B cell (primary cell): ENCODE measurements at regions not wholly inside any gene's neighbourhood (a gene's known extent, or its start where the extent isn't known, plus 50 kb on each side); places are given as distances from the start of the nearest gene placed in this dataset.
"Not testable (repeated sequence)": the region's sequence is repeated elsewhere in the genome, so short reads cannot be mapped to it uniquely, and the experiment has no call there.

Source experiments
- ATAC-seq: fragments of 200-7000 bp; cut with Tn5 transposase; one replicate; pipeline ENCODE4 v1.10.0; 2021; ENCODE audit warnings: low read depth, mild to moderate bottlenecking, moderate number of reproducible peaks, moderate library complexity
- CTCF ChIA-PET: fragments of 350-600 bp; sonication (Branson Sonifier 250); formaldehyde crosslinking; loops from one replicate; lab custom pipeline; 2021; ENCODE audit warnings: antibody characterized with exemption, inconsistent platforms; lab: Charles Lee
- POLR2A ChIA-PET: fragments of 350-600 bp; sonication (Branson Sonifier 250); formaldehyde crosslinking; loops from one replicate; lab custom pipeline; 2021; ENCODE audit warnings: antibody characterized with exemption; lab: Charles Lee
- DNase-seq: peaks from one replicate; pipeline ENCODE4 v3.0.0; 2013
- H2AFZ ChIP-seq: 2 replicates; pipeline ENCODE4 v1.6.1; 2012; ENCODE audit warnings: mild to moderate bottlenecking, low read depth, low read length; ENCODE audit not compliant: insufficient read depth, poor library complexity, severe bottlenecking
- H3K27ac ChIP-seq, 2 donors: 1 replicate in 1 of 2; 2 replicates in 1 of 2; pipeline ENCODE4 v1.5.1; 2012 to 2013; ENCODE audit warnings: low read length in 2 of 2, mild to moderate bottlenecking in 2 of 2, moderate library complexity in 1 of 2
- H3K27me3 ChIP-seq, 4 experiments: fragments of 200-600 bp in 1 of 4; sonication (generic) in 1 of 4; replicated peaks in 1 of 4; 1 replicate in 2 of 4; 2 replicates in 2 of 4; pipeline versions ENCODE4 v1.6.1 to v1.7.0; 2013 to 2016; ENCODE audit warnings: low read length in 3 of 4, mild to moderate bottlenecking in 2 of 4, mixed read lengths in 1 of 4, moderate library complexity in 1 of 4; ENCODE audit not compliant: insufficient read depth in 4 of 4, control insufficient read depth in 3 of 4; ENCODE audit errors: control extremely low read depth in 1 of 4
- H3K36me3 ChIP-seq, 2 experiments: replicated peaks in 1 of 2; 1 replicate in 1 of 2; 2 replicates in 1 of 2; pipeline versions ENCODE4 v1.6.1 to v1.7.1; 2013; ENCODE audit warnings: low read length in 1 of 2; ENCODE audit not compliant: insufficient read depth in 2 of 2, control insufficient read depth in 1 of 2; ENCODE audit errors: control extremely low read depth in 1 of 2, extremely low read depth in 1 of 2
- H3K4me1 ChIP-seq, 2 donors: fragments of 200-600 bp in 1 of 2; sonication (generic) in 1 of 2; 1 replicate in 1 of 2; 2 replicates in 1 of 2; pipeline versions ENCODE4 v1.5.1 to v1.6.1; 2013 to 2017; ENCODE audit warnings: low read length in 2 of 2; ENCODE audit not compliant: control insufficient read depth in 2 of 2, insufficient read depth in 2 of 2
- H3K4me2 ChIP-seq: replicated peaks from 2 replicates; pipeline ENCODE3; 2012; ENCODE audit warnings: mild to moderate bottlenecking, low read depth, low read length; ENCODE audit not compliant: poor library complexity, severe bottlenecking
- H3K4me3 ChIP-seq, 5 experiments: fragments of 200-600 bp in 1 of 5; sonication (generic) in 1 of 5; 1 replicate in 3 of 5; 2 replicates in 2 of 5; pipeline versions ENCODE4 v1.5.1 to v1.7.0; 2011 to 2016; ENCODE audit warnings: low read length in 4 of 5, mild to moderate bottlenecking in 4 of 5, low read depth in 2 of 5, control low read depth in 1 of 5, moderate library complexity in 1 of 5; ENCODE audit not compliant: insufficient read depth in 1 of 5; ENCODE audit errors: control extremely low read depth in 1 of 5, extremely low read depth in 1 of 5
- H3K79me2 ChIP-seq: fragments of 200-600 bp; sonication (generic); one replicate; pipeline ENCODE4 v1.6.0; 2016; ENCODE audit warnings: low read length; ENCODE audit not compliant: control insufficient read depth, insufficient read depth
- H3K9ac ChIP-seq: fragments of 200-600 bp; sonication (generic); 2 replicates; pipeline ENCODE4 v1.6.1; 2017; ENCODE audit warnings: mild to moderate bottlenecking, low read length, moderate library complexity
- H3K9me3 ChIP-seq, 3 donors: one replicate each; pipeline versions ENCODE4 v1.6.1 to v1.7.1; 2013; ENCODE audit warnings: low read length in 2 of 3; ENCODE audit not compliant: control insufficient read depth in 2 of 3, insufficient read depth in 1 of 3; ENCODE audit errors: control extremely low read depth in 1 of 3
- H4K20me1 ChIP-seq: 2 replicates; pipeline ENCODE4 v1.6.0; 2012; ENCODE audit warnings: mild to moderate bottlenecking, low read length; ENCODE audit not compliant: insufficient read depth, control insufficient read depth, poor library complexity, severe bottlenecking
- H3K27ac Mint-ChIP-seq: one replicate; pipeline ENCODE4 v1.8.0; 2021; ENCODE audit warnings: mixed read lengths
- H3K27me3 Mint-ChIP-seq: one replicate; pipeline ENCODE4 v1.8.0; 2021; ENCODE audit warnings: mixed read lengths
- H3K4me1 Mint-ChIP-seq: one replicate; pipeline ENCODE4 v1.8.0; 2021; ENCODE audit warnings: mixed read lengths
- H3K4me3 Mint-ChIP-seq: one replicate; pipeline ENCODE4 v1.8.0; 2021; ENCODE audit warnings: mixed read lengths
- H3K9me3 Mint-ChIP-seq: one replicate; pipeline ENCODE4 v1.8.0; 2022; ENCODE audit warnings: mixed read lengths; ENCODE audit not compliant: insufficient read depth
- EZH2 ChIP-seq: IDR thresholded peaks from 2 replicates; pipeline ENCODE4 v1.6.1; 2012; ENCODE audit warnings: borderline replicate concordance, low read depth, mild to moderate bottlenecking, moderate library complexity, low read length; ENCODE audit not compliant: insufficient read depth, poor library complexity, severe bottlenecking
- WGBS: methylation state at CpG from one replicate; pipeline ENCODE4 v1.1.5; 2013; ENCODE audit warnings: missing lambda C conversion rate; ENCODE audit not compliant: insufficient coverage; 5-methylcytosine and 5-hydroxymethylcytosine counted together
- intact Hi-C: fragments of 100-400 bp; cut with micrococcal nuclease; formaldehyde crosslinking; loops from one replicate; pipeline ENCODE4 v1.10.0; 2022
- TF ChIP-seq, protein P1 (sequence below): fragments of 200-600 bp; IDR thresholded peaks from one replicate; pipeline ENCODE4 v1.8.0; 2022; ENCODE audit warnings: antibody characterized with exemption, mild to moderate bottlenecking

- H3K79me2 ChIP-seq, result no peaks in the 10 kb centered on the region
- no peaks in the 10 kb centered on the region for H3K4me1 ChIP-seq
- no peaks in the 10 kb centered on the region for H3K9me3 ChIP-seq
- no peak overlapping the region for H3K4me3 ChIP-seq
- H3K27ac ChIP-seq, result no peak overlapping the region
- H3K4me2 ChIP-seq, result no peak overlapping the region
- H4K20me1 ChIP-seq, result no peaks in the 10 kb centered on the region
- H3K27me3 ChIP-seq, result peaks cover 0 to 5% (median 0%) of the 10 kb centered on the region in 4 experiments
- H3K4me1 Mint-ChIP-seq, result no peaks in the 10 kb centered on the region
- H2AFZ ChIP-seq, result no peak overlapping the region
- peaks cover 18% of the 10 kb centered on the region for H3K27me3 Mint-ChIP-seq
- intact Hi-C loops, result no loop called here
- H3K9me3 Mint-ChIP-seq, result peaks cover 5% of the 10 kb centered on the region
- ChIA-PET POLR2A (no interaction called here), CTCF (no interaction called here)
- H3K9ac ChIP-seq, result no peak overlapping the region
- DNase-seq (no peak), ATAC-seq (no peak)
- H3K4me3 Mint-ChIP-seq, result no peak overlapping the region
- WGBS, result no CpG with 5 or more reads among the region's 1 CpG
- H3K27ac Mint-ChIP-seq, result no peak overlapping the region
- H3K36me3 ChIP-seq, result no peaks in the 10 kb centered on the region
- TF ChIP-seq, protein P1, sequence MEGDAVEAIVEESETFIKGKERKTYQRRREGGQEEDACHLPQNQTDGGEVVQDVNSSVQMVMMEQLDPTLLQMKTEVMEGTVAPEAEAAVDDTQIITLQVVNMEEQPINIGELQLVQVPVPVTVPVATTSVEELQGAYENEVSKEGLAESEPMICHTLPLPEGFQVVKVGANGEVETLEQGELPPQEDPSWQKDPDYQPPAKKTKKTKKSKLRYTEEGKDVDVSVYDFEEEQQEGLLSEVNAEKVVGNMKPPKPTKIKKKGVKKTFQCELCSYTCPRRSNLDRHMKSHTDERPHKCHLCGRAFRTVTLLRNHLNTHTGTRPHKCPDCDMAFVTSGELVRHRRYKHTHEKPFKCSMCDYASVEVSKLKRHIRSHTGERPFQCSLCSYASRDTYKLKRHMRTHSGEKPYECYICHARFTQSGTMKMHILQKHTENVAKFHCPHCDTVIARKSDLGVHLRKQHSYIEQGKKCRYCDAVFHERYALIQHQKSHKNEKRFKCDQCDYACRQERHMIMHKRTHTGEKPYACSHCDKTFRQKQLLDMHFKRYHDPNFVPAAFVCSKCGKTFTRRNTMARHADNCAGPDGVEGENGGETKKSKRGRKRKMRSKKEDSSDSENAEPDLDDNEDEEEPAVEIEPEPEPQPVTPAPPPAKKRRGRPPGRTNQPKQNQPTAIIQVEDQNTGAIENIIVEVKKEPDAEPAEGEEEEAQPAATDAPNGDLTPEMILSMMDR, result no peak
- no peak for TF ChIP-seq EZH2
Measured at GRCh38 chr2:45102141-45102540, 92.9 kb upstream of the SIX2 start.

DNA sequence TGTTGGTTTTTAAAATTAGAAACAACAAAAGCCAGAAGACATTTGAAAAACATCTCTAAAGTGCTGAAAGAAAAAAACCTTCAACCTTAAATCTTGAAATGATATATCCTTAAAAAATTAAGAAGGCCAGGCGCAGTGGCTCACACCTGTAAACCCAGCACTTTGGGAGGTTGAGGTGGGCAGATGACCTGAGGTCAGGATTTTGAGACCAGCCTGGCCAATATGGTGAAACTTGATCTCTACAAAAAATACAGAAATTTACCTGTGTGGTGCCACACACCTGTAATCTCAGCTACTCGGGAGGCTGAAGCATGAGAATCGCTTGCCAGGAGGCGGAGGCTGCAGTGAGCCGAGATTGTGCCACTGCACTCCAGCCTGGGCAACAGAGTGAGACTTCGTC, 87.7 kb upstream of the SIX2 start:
- CTCF ChIA-PET, result no interaction called here
- WGBS, result 100% methylated on average over 3 of the region's 6 CpGs

GRCh38 chr2:45096038-45096437, 86.8 kb upstream of the SIX2 start:
- DNase-seq, H3K4me3 Mint-ChIP-seq, H3K79me2 ChIP-seq, H3K27ac ChIP-seq, H3K4me1 Mint-ChIP-seq, ATAC-seq, H3K27me3 ChIP-seq, H3K9me3 Mint-ChIP-seq, H3K9me3 ChIP-seq, H3K27ac Mint-ChIP-seq, intact Hi-C loops, H3K4me3 ChIP-seq, CTCF ChIA-PET, H3K4me1 ChIP-seq, H4K20me1 ChIP-seq, H3K9ac ChIP-seq, H3K36me3 ChIP-seq, H3K4me2 ChIP-seq, POLR2A ChIA-PET, H2AFZ ChIP-seq: not testable (repeated sequence)
- WGBS, result 91% methylated on average over 10 of the region's 10 CpGs
- H3K27me3 Mint-ChIP-seq, result peaks cover 41% of the 10 kb centered on the region

More for the DNA sequence above, 87.7 kb upstream of the SIX2 start:
- Mint-ChIP-seq H3K4me1 (no peaks in the 10 kb centered on the region), H3K27me3 (peaks cover 38% of the 10 kb centered on the region), H3K9me3 (peaks cover 2% of the 10 kb centered on the region), H3K4me3 (no peak overlapping the region), H3K27ac (no peak overlapping the region)
- Histone ChIP-seq H3K4me2 (no peak overlapping the region), H3K9ac (no peak overlapping the region), H3K4me3 (no peak overlapping the region), H3K36me3 (no peaks in the 10 kb centered on the region), H4K20me1 (no peaks in the 10 kb centered on the region), H2AFZ (no peak overlapping the region), H3K4me1 (no peaks in the 10 kb centered on the region), H3K79me2 (no peaks in the 10 kb centered on the region), H3K9me3 (no peaks in the 10 kb centered on the region), H3K27me3 (peaks cover 0 to 4% (median 3%) of the 10 kb centered on the region in 4 experiments), H3K27ac (no peak overlapping the region)
- POLR2A ChIA-PET, result no interaction called here
- intact Hi-C loops, result no loop called here
- TF ChIP-seq EZH2, result no peak
- TF ChIP-seq, protein P1, result no peak
- ATAC-seq (no peak), DNase-seq (no peak)
